ENCODE measurements at regions not wholly inside any gene's neighbourhood (a gene's known extent, or its start where the extent isn't known, plus 50 kb on each side); places are given as distances from the start of the nearest gene placed in this dataset.

GRCh38 chr6:97669191-97670031 is 386.4 kb upstream of the MMS22L start:
- Histone ChIP-seq H3K27me3 (ENCODE audit: insufficient read depth, insufficient read length) (no peaks in the 10 kb centered on the region), H3K9me3 (ENCODE audit: insufficient read depth, low read length) (no peaks in the 10 kb centered on the region), H3K36me3 (ENCODE audit: insufficient read depth, insufficient read length, low read length) (no peaks in the 10 kb centered on the region), H3K4me1 (ENCODE audit: insufficient read depth, insufficient read length) (no peaks in the 10 kb centered on the region), H3K4me3 (ENCODE audit: insufficient read length, low read depth) (no peak overlapping the region), H3K9ac (ENCODE audit: insufficient read length, low read depth) (no peak overlapping the region)
- DNase-seq (ENCODE audit: low read depth, low spot score): no peak
- TF ChIP-seq SUZ12 (IDR thresholded peaks at IDR 0.05; ENCODE audit: extremely low read depth, insufficient read depth, insufficient read length): no peak
- no peak for TF ChIP-seq YY1 (IDR thresholded peaks at IDR 0.05; ENCODE audit: insufficient read depth, insufficient read length)
- TF ChIP-seq ZNF274 (IDR thresholded peaks at IDR 0.05; ENCODE audit: low read depth, low read length): no peak

GRCh38 chr6:97674802-97675201 is 391.8 kb upstream of the MMS22L start:
- TF ChIP-seq ZNF274 (IDR thresholded peaks at IDR 0.05; ENCODE audit: low read depth, low read length) (no peak), SUZ12 (IDR thresholded peaks at IDR 0.05; ENCODE audit: extremely low read depth, insufficient read depth, insufficient read length) (no peak), YY1 (IDR thresholded peaks at IDR 0.05; ENCODE audit: insufficient read depth, insufficient read length) (no peak)
- DNase-seq (ENCODE audit: low read depth, low spot score): no peak
- H3K36me3 ChIP-seq (ENCODE audit: insufficient read depth, insufficient read length, low read length): no peaks in the 10 kb centered on the region

GRCh38 chr6:97677626-97678025 is 394.6 kb upstream of the MMS22L start:
- no peaks in the 10 kb centered on the region for H3K36me3 ChIP-seq (ENCODE audit: insufficient read depth, insufficient read length, low read length)
- no peak overlapping the region for H3K4me3 ChIP-seq (ENCODE audit: insufficient read length, low read depth)
- TF ChIP-seq ZNF274 (IDR thresholded peaks at IDR 0.05; ENCODE audit: low read depth, low read length): no peak
- TF ChIP-seq YY1 (IDR thresholded peaks at IDR 0.05; ENCODE audit: insufficient read depth, insufficient read length): no peak
- TF ChIP-seq SUZ12 (IDR thresholded peaks at IDR 0.05; ENCODE audit: extremely low read depth, insufficient read depth, insufficient read length): no peak
- H3K27me3 ChIP-seq (ENCODE audit: insufficient read depth, insufficient read length): no peaks in the 10 kb centered on the region
- no peaks in the 10 kb centered on the region for H3K4me1 ChIP-seq (ENCODE audit: insufficient read depth, insufficient read length)
- no peaks in the 10 kb centered on the region for H3K9me3 ChIP-seq (ENCODE audit: insufficient read depth, low read length)
- no peak overlapping the region for H3K9ac ChIP-seq (ENCODE audit: insufficient read length, low read depth)
- DNase-seq (ENCODE audit: low read depth, low spot score): no peak

More at GRCh38 chr6:97674802-97675201, 391.8 kb upstream of the MMS22L start:
- no peak overlapping the region for H3K9ac ChIP-seq (ENCODE audit: insufficient read length, low read depth)
- H3K4me1 ChIP-seq (ENCODE audit: insufficient read depth, insufficient read length): no peaks in the 10 kb centered on the region
- H3K27me3 ChIP-seq (ENCODE audit: insufficient read depth, insufficient read length): no peaks in the 10 kb centered on the region
- no peak overlapping the region for H3K4me3 ChIP-seq (ENCODE audit: insufficient read length, low read depth)
- no peaks in the 10 kb centered on the region for H3K9me3 ChIP-seq (ENCODE audit: insufficient read depth, low read length)

GRCh38 chr6:97687916-97688315 is 404.9 kb upstream of the MMS22L start:
- Histone ChIP-seq H3K9me3 (ENCODE audit: insufficient read depth, low read length) (no peaks in the 10 kb centered on the region), H3K4me3 (ENCODE audit: insufficient read length, low read depth) (no peak overlapping the region), H3K27me3 (ENCODE audit: insufficient read depth, insufficient read length) (no peaks in the 10 kb centered on the region), H3K36me3 (ENCODE audit: insufficient read depth, insufficient read length, low read length) (no peaks in the 10 kb centered on the region), H3K9ac (ENCODE audit: insufficient read length, low read depth) (no peak overlapping the region), H3K4me1 (ENCODE audit: insufficient read depth, insufficient read length) (no peaks in the 10 kb centered on the region)
- no peak for DNase-seq (ENCODE audit: low read depth, low spot score)
- TF ChIP-seq ZNF274 (IDR thresholded peaks at IDR 0.05; ENCODE audit: low read depth, low read length) (no peak), YY1 (IDR thresholded peaks at IDR 0.05; ENCODE audit: insufficient read depth, insufficient read length) (no peak), SUZ12 (IDR thresholded peaks at IDR 0.05; ENCODE audit: extremely low read depth, insufficient read depth, insufficient read length) (no peak)

- TF ChIP-seq SUZ12 (IDR thresholded peaks at IDR 0.05; ENCODE audit: extremely low read depth, insufficient read depth, insufficient read length) (no peak), ZNF274 (IDR thresholded peaks at IDR 0.05; ENCODE audit: low read depth, low read length) (no peak), YY1 (IDR thresholded peaks at IDR 0.05; ENCODE audit: insufficient read depth, insufficient read length) (no peak)
- Histone ChIP-seq H3K4me3 (ENCODE audit: insufficient read length, low read depth) (no peak overlapping the region), H3K9ac (ENCODE audit: insufficient read length, low read depth) (no peak overlapping the region), H3K36me3 (ENCODE audit: insufficient read depth, insufficient read length, low read length) (no peaks in the 10 kb centered on the region), H3K9me3 (ENCODE audit: insufficient read depth, low read length) (no peaks in the 10 kb centered on the region), H3K4me1 (ENCODE audit: insufficient read depth, insufficient read length) (no peaks in the 10 kb centered on the region), H3K27me3 (ENCODE audit: insufficient read depth, insufficient read length) (no peaks in the 10 kb centered on the region)
- no peak for DNase-seq (ENCODE audit: low read depth, low spot score)
These were observed 406.2 kb upstream of the MMS22L start for GRCh38 chr6:97689078-97689754.

- H3K4me1 ChIP-seq (ENCODE audit: insufficient read depth, insufficient read length): no peaks in the 10 kb centered on the region
- no peak overlapping the region for H3K4me3 ChIP-seq (ENCODE audit: insufficient read length, low read depth)
- DNase-seq (ENCODE audit: low read depth, low spot score): no peak
- H3K9ac ChIP-seq (ENCODE audit: insufficient read length, low read depth): no peak overlapping the region
- H3K27me3 ChIP-seq (ENCODE audit: insufficient read depth, insufficient read length): no peaks in the 10 kb centered on the region
- H3K36me3 ChIP-seq (ENCODE audit: insufficient read depth, insufficient read length, low read length): no peaks in the 10 kb centered on the region
- no peaks in the 10 kb centered on the region for H3K9me3 ChIP-seq (ENCODE audit: insufficient read depth, low read length)
- no peak for TF ChIP-seq SUZ12 (IDR thresholded peaks at IDR 0.05; ENCODE audit: extremely low read depth, insufficient read depth, insufficient read length)
- TF ChIP-seq ZNF274 (IDR thresholded peaks at IDR 0.05; ENCODE audit: low read depth, low read length): no peak
- TF ChIP-seq YY1 (IDR thresholded peaks at IDR 0.05; ENCODE audit: insufficient read depth, insufficient read length): no peak
These were observed 414.4 kb upstream of the MMS22L start for GRCh38 chr6:97697456-97697855.

- Histone ChIP-seq H3K36me3 (ENCODE audit: insufficient read depth, insufficient read length, low read length) (no peaks in the 10 kb centered on the region), H3K27me3 (ENCODE audit: insufficient read depth, insufficient read length) (no peaks in the 10 kb centered on the region), H3K4me1 (ENCODE audit: insufficient read depth, insufficient read length) (no peaks in the 10 kb centered on the region), H3K4me3 (ENCODE audit: insufficient read length, low read depth) (no peak overlapping the region), H3K9me3 (ENCODE audit: insufficient read depth, low read length) (no peaks in the 10 kb centered on the region), H3K9ac (ENCODE audit: insufficient read length, low read depth) (no peak overlapping the region)
- no peak for TF ChIP-seq YY1 (IDR thresholded peaks at IDR 0.05; ENCODE audit: insufficient read depth, insufficient read length)
- no peak for TF ChIP-seq ZNF274 (IDR thresholded peaks at IDR 0.05; ENCODE audit: low read depth, low read length)
- no peak for TF ChIP-seq SUZ12 (IDR thresholded peaks at IDR 0.05; ENCODE audit: extremely low read depth, insufficient read depth, insufficient read length)
- DNase-seq (ENCODE audit: low read depth, low spot score): no peak
These were observed 418.8 kb upstream of the MMS22L start for GRCh38 chr6:97701801-97702200.
